ENCODE measurements at regions not wholly inside any gene's neighbourhood (a gene's known extent, or its start where the extent isn't known, plus 50 kb on each side); places are given as distances from the start of the nearest gene placed in this dataset.

DNA sequence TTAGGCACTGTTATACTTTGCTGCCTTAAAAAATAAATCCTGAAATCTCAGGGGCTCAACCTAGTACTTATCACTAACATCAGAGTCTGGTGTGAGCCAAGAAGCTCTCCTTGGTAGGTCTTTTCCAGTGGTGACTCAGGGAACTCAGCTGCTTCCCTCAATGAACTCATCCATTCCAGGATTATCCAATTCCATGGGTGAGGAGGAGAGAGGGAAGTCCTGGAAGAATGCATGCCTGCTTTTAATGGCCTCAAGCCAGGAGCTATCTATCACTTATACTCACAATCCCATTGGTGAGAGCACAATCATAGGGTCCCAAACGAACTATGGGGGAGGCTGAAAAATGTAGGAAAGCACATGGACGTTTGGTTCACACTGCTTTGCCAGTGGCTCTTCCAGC, 113.6 kb downstream of the POLR2M start:
- H3K27me3 ChIP-seq (ENCODE audit: insufficient read depth, insufficient read length): no peaks in the 10 kb centered on the region
- H3K9ac ChIP-seq (ENCODE audit: insufficient read length, low read depth): no peak overlapping the region
- no peaks in the 10 kb centered on the region for H3K9me3 ChIP-seq (ENCODE audit: insufficient read depth, low read length)
- H3K4me1 ChIP-seq (ENCODE audit: insufficient read depth, insufficient read length): no peaks in the 10 kb centered on the region
- no peak overlapping the region for H3K4me3 ChIP-seq (ENCODE audit: insufficient read length, low read depth)
- TF ChIP-seq YY1 (IDR thresholded peaks at IDR 0.05; ENCODE audit: insufficient read depth, insufficient read length) (no peak), ZNF274 (IDR thresholded peaks at IDR 0.05; ENCODE audit: low read depth, low read length) (no peak), SUZ12 (IDR thresholded peaks at IDR 0.05; ENCODE audit: extremely low read depth, insufficient read depth, insufficient read length) (no peak)
- no peaks in the 10 kb centered on the region for H3K36me3 ChIP-seq (ENCODE audit: insufficient read depth, insufficient read length, low read length)
- no peak for DNase-seq (ENCODE audit: low read depth, low spot score)

DNA sequence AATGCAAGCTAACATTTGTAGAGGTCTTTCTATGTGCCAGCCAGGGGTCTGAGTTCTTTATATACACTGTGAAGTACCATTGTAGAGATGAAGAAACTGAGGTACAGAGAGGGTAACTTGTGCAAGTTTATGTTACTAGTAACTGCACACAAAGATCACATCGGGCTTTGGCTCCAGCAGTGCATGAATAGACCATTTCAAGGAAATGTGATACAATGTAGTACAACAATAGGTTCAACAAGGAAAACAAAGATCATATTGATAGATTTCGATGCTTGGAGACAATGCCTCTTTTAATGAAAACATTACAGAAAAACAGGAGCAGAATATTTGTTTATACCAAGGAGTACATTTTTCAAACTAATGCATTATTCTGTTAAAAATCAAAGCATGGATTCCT, 115.3 kb downstream of the POLR2M start:
- Histone ChIP-seq H3K4me1 (ENCODE audit: insufficient read depth, insufficient read length) (no peaks in the 10 kb centered on the region), H3K9me3 (ENCODE audit: insufficient read depth, low read length) (no peaks in the 10 kb centered on the region), H3K27me3 (ENCODE audit: insufficient read depth, insufficient read length) (no peaks in the 10 kb centered on the region), H3K36me3 (ENCODE audit: insufficient read depth, insufficient read length, low read length) (no peaks in the 10 kb centered on the region), H3K4me3 (ENCODE audit: insufficient read length, low read depth) (no peak overlapping the region), H3K9ac (ENCODE audit: insufficient read length, low read depth) (no peak overlapping the region)
- TF ChIP-seq ZNF274 (IDR thresholded peaks at IDR 0.05; ENCODE audit: low read depth, low read length): no peak
- no peak for TF ChIP-seq YY1 (IDR thresholded peaks at IDR 0.05; ENCODE audit: insufficient read depth, insufficient read length)
- no peak for TF ChIP-seq SUZ12 (IDR thresholded peaks at IDR 0.05; ENCODE audit: extremely low read depth, insufficient read depth, insufficient read length)
- no peak for DNase-seq (ENCODE audit: low read depth, low spot score)

DNA sequence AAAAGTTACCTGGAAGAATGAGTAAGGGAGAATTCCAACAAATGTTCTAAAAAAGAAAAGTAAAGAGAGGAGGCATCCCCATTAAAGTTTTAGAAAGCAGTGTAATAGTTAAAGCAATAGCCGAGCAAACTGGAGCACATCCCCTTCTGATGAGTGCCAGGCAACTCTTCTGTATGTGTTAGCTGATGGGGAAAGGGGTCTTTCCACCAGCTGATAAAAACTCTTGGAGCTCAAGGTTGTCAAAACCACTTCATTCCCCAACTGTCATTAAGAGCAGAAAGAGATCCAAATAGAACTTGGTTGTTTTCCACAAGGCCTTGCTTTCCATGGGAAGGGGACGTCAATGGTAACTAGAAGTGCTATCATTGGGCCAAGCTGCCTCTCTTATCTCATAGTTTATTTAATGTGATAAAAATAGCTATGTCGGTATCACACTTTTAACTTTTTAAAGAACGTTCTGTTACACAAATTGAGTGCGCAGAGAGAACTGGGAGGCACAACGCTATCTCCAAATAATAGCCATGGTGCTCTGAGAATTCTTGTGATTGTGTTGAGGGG, 116.9 kb downstream of the POLR2M start:
- no peak overlapping the region for H3K4me3 ChIP-seq (ENCODE audit: insufficient read length, low read depth)
- no peak for DNase-seq (ENCODE audit: low read depth, low spot score)
- H3K36me3 ChIP-seq (ENCODE audit: insufficient read depth, insufficient read length, low read length): no peaks in the 10 kb centered on the region
- no peaks in the 10 kb centered on the region for H3K9me3 ChIP-seq (ENCODE audit: insufficient read depth, low read length)
- H3K4me1 ChIP-seq (ENCODE audit: insufficient read depth, insufficient read length): no peaks in the 10 kb centered on the region
- no peak overlapping the region for H3K9ac ChIP-seq (ENCODE audit: insufficient read length, low read depth)
- TF ChIP-seq SUZ12 (IDR thresholded peaks at IDR 0.05; ENCODE audit: extremely low read depth, insufficient read depth, insufficient read length) (no peak), YY1 (IDR thresholded peaks at IDR 0.05; ENCODE audit: insufficient read depth, insufficient read length) (no peak), ZNF274 (IDR thresholded peaks at IDR 0.05; ENCODE audit: low read depth, low read length) (no peak)
- H3K27me3 ChIP-seq (ENCODE audit: insufficient read depth, insufficient read length): no peaks in the 10 kb centered on the region

DNA sequence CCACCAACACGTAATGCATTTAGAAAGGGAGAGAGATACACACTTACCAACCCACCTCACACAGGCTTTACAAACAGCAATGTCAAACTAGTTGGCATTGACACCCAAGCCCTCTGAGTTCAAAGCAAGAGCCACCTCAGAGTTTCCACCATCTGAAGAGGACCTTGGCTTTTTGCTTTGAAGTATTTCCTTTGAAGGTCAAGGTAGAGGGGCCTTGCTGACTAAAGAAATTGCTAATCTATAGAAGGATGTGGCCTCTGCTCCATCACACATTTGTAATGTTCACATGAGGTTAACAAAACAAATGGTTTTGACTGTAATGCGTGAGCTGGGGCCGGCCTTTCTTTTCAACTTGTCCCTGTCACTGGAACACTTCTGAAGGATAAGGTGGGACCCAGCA, 117.7 kb downstream of the POLR2M start:
- H3K27me3 ChIP-seq (ENCODE audit: insufficient read depth, insufficient read length): no peaks in the 10 kb centered on the region
- TF ChIP-seq ZNF274 (IDR thresholded peaks at IDR 0.05; ENCODE audit: low read depth, low read length) (no peak), SUZ12 (IDR thresholded peaks at IDR 0.05; ENCODE audit: extremely low read depth, insufficient read depth, insufficient read length) (no peak), YY1 (IDR thresholded peaks at IDR 0.05; ENCODE audit: insufficient read depth, insufficient read length) (no peak)
- H3K4me1 ChIP-seq (ENCODE audit: insufficient read depth, insufficient read length): no peaks in the 10 kb centered on the region
- no peaks in the 10 kb centered on the region for H3K36me3 ChIP-seq (ENCODE audit: insufficient read depth, insufficient read length, low read length)
- no peak overlapping the region for H3K9ac ChIP-seq (ENCODE audit: insufficient read length, low read depth)
- no peak for DNase-seq (ENCODE audit: low read depth, low spot score)
- H3K9me3 ChIP-seq (ENCODE audit: insufficient read depth, low read length): no peaks in the 10 kb centered on the region
- H3K4me3 ChIP-seq (ENCODE audit: insufficient read length, low read depth): no peak overlapping the region

DNA sequence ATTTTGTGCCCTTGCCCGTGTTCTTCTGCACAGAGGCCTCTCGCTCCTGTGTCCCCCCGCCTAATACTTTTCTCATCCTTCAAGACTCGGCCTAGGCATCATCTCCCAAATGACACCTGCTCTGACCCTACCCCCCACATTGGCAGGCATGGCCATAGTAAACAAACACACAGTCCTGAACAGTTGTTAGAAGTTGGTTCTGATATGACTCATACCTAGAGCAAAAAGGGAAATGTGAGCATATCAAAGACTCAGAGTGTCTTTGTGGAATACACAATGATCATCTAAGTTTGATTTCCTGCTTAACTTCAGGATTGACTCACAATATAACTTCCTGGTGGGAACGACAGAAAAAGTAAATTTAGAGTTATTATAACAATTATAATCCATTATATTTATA, 120.5 kb downstream of the POLR2M start:
- H3K4me1 ChIP-seq (ENCODE audit: insufficient read depth, insufficient read length): no peaks in the 10 kb centered on the region
- H3K4me3 ChIP-seq (ENCODE audit: insufficient read length, low read depth): no peak overlapping the region
- TF ChIP-seq SUZ12 (IDR thresholded peaks at IDR 0.05; ENCODE audit: extremely low read depth, insufficient read depth, insufficient read length) (no peak), YY1 (IDR thresholded peaks at IDR 0.05; ENCODE audit: insufficient read depth, insufficient read length) (no peak), ZNF274 (IDR thresholded peaks at IDR 0.05; ENCODE audit: low read depth, low read length) (no peak)
- DNase-seq (ENCODE audit: low read depth, low spot score): no peak
- H3K9ac ChIP-seq (ENCODE audit: insufficient read length, low read depth): no peak overlapping the region
- no peaks in the 10 kb centered on the region for H3K27me3 ChIP-seq (ENCODE audit: insufficient read depth, insufficient read length)
- H3K36me3 ChIP-seq (ENCODE audit: insufficient read depth, insufficient read length, low read length): no peaks in the 10 kb centered on the region
- no peaks in the 10 kb centered on the region for H3K9me3 ChIP-seq (ENCODE audit: insufficient read depth, low read length)

DNA sequence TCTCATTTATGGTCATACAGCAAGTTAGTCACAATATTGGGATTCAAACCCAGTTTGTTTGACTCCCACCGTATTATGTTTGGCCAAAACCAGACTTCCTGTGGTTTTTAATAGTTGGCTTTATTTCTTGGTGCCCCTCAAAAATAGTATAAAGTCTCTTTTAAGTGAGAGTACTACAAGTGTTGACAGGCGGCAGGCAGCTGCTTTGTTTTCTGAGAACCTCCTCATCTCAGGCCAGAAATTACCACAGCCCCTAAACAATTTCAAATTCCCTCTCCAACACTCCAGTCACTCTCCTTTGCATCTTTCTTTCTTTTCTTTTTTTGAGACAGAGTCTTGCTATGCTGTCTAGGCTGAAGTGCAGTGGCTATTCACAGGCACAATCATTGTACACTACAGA, 121.5 kb downstream of the POLR2M start:
- no peaks in the 10 kb centered on the region for H3K27me3 ChIP-seq (ENCODE audit: insufficient read depth, insufficient read length)
- H3K9ac ChIP-seq (ENCODE audit: insufficient read length, low read depth): no peak overlapping the region
- H3K9me3 ChIP-seq (ENCODE audit: insufficient read depth, low read length): no peaks in the 10 kb centered on the region
- H3K4me3 ChIP-seq (ENCODE audit: insufficient read length, low read depth): no peak overlapping the region
- TF ChIP-seq ZNF274 (IDR thresholded peaks at IDR 0.05; ENCODE audit: low read depth, low read length): no peak
- no peak for TF ChIP-seq YY1 (IDR thresholded peaks at IDR 0.05; ENCODE audit: insufficient read depth, insufficient read length)
- no peak for TF ChIP-seq SUZ12 (IDR thresholded peaks at IDR 0.05; ENCODE audit: extremely low read depth, insufficient read depth, insufficient read length)
- H3K4me1 ChIP-seq (ENCODE audit: insufficient read depth, insufficient read length): no peaks in the 10 kb centered on the region
- H3K36me3 ChIP-seq (ENCODE audit: insufficient read depth, insufficient read length, low read length): no peaks in the 10 kb centered on the region
- no peak for DNase-seq (ENCODE audit: low read depth, low spot score)

DNA sequence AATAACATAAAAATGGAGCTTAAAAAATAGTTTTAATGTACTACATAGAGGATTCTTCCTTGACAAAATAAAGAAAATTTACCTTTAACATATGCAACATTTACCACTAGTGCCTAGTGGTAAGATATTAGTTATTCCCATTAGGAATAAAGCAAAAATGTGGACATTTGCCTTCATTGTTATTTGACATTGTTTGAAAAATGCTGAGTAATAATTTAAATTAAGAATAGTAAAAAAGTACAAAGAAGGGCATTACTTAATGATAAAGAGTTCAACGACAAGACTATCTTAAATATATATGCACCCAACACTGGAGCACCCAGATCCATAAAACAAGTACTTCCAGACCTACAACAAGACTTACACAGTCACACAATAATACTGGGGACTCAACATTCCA, 125.7 kb downstream of the POLR2M start:
- Histone ChIP-seq H3K9ac (ENCODE audit: insufficient read length, low read depth) (no peak overlapping the region), H3K4me1 (ENCODE audit: insufficient read depth, insufficient read length) (no peaks in the 10 kb centered on the region), H3K36me3 (ENCODE audit: insufficient read depth, insufficient read length, low read length) (no peaks in the 10 kb centered on the region), H3K9me3 (ENCODE audit: insufficient read depth, low read length) (peaks cover 12% of the 10 kb centered on the region; the same call in 1 of the 2 replicates), H3K4me3 (ENCODE audit: insufficient read length, low read depth) (no peak overlapping the region), H3K27me3 (ENCODE audit: insufficient read depth, insufficient read length) (no peaks in the 10 kb centered on the region)
- TF ChIP-seq YY1 (IDR thresholded peaks at IDR 0.05; ENCODE audit: insufficient read depth, insufficient read length): no peak
- no peak for TF ChIP-seq SUZ12 (IDR thresholded peaks at IDR 0.05; ENCODE audit: extremely low read depth, insufficient read depth, insufficient read length)
- no peak for TF ChIP-seq ZNF274 (IDR thresholded peaks at IDR 0.05; ENCODE audit: low read depth, low read length)
- DNase-seq (ENCODE audit: low read depth, low spot score): no peak

All from NT2/D1 (cell line).